Activated CD4-positive, alpha-beta T cell treated with anti-CD3 and anti-CD28 coated beads, Interleukin-2, amount 10 ng/mL, durations not matched to agents 24 days and 14 days (primary cell): ENCODE measurements at regions not wholly inside any gene's neighbourhood (a gene's known extent, or its start where the extent isn't known, plus 50 kb on each side); places are given as distances from the start of the nearest gene placed in this dataset.
A peak's percentile ranks its signal among the peaks of the same experiment; 100 is the strongest.

Source experiments
- DNase-seq: peaks from one replicate; pipeline ENCODE4 v3.0.0; 2022
- H3K27ac Mint-ChIP-seq: one replicate; pipeline ENCODE4 v1.8.0; 2022; ENCODE audit warnings: mild to moderate bottlenecking, mixed read lengths
- H3K27me3 Mint-ChIP-seq: one replicate; pipeline ENCODE4 v1.8.0; 2022; ENCODE audit warnings: mixed read lengths
- H3K36me3 Mint-ChIP-seq: one replicate; pipeline ENCODE4 v1.8.0; 2022; ENCODE audit warnings: low read depth, mild to moderate bottlenecking, mixed read lengths
- H3K4me1 Mint-ChIP-seq: one replicate; pipeline ENCODE4 v1.8.0; 2021; ENCODE audit warnings: mixed read lengths
- H3K4me3 Mint-ChIP-seq: one replicate; pipeline ENCODE4 v1.8.0; 2022; ENCODE audit warnings: mild to moderate bottlenecking, moderate library complexity, mixed read lengths
- H3K9me3 Mint-ChIP-seq: one replicate; pipeline ENCODE4 v1.8.0; 2021; ENCODE audit warnings: mixed read lengths
- intact Hi-C: fragments of 100-400 bp; cut with micrococcal nuclease; formaldehyde crosslinking; loops from one replicate; pipeline ENCODE4 v1.15.1; 2023

GRCh38 chr10:111558211-111558610 lies 481.4 kb downstream of the ADRA2A start:
- H3K27ac Mint-ChIP-seq, result no peak overlapping the region
- no peaks in the 10 kb centered on the region for H3K36me3 Mint-ChIP-seq
- no peak overlapping the region for H3K4me3 Mint-ChIP-seq
- intact Hi-C loops, result no loop called here
- H3K27me3 Mint-ChIP-seq, result peaks cover 2% of the 10 kb centered on the region
- no peaks in the 10 kb centered on the region for H3K9me3 Mint-ChIP-seq
- no peak for DNase-seq
- H3K4me1 Mint-ChIP-seq, result no peaks in the 10 kb centered on the region

DNA sequence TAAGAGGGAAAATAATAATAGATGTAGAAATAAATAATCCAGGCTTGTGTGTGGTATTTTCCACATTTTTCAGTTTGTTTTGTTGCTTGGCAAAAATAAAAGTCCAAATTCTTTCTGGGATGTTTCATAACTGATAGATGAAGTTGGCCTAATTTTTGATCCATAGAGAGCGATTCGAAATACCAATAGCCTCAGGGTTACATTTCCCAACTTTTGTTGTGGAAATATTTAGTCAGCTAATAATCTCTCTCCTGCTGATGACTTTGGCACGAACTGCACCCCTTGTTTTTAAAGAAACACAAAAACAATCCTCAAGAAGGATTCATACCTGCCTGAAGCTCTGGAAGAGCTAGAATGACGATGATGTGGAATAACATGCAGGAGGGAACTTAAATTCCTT lies 483.2 kb downstream of the ADRA2A start:
- no peak for DNase-seq
- intact Hi-C loops, result no loop called here
- Mint-ChIP-seq H3K4me3 (no peak overlapping the region), H3K27ac (no peak overlapping the region), H3K9me3 (no peaks in the 10 kb centered on the region), H3K4me1 (no peaks in the 10 kb centered on the region), H3K36me3 (no peaks in the 10 kb centered on the region), H3K27me3 (peaks cover 2% of the 10 kb centered on the region)

DNA sequence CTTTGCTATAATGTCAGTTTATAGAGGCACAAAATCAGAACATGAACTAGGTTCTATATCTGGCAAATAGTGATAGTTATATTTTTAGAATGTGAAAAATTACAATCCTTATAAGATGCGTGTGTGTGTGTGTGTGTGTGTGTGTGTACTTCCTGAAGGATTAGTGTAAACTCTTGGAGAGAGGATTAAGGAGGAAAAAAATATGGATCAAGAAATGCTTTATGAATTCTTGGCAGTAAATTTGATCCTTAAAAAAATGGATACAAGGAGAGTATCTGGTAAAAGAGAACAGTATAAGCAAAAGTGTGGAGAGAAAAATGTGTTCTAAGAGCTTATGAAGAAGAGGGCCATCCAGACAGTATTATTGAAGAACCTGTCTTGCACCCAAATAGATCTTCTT lies 484.3 kb downstream of the ADRA2A start:
- no peaks in the 10 kb centered on the region for H3K36me3 Mint-ChIP-seq
- intact Hi-C loops, result no loop called here

DNA sequence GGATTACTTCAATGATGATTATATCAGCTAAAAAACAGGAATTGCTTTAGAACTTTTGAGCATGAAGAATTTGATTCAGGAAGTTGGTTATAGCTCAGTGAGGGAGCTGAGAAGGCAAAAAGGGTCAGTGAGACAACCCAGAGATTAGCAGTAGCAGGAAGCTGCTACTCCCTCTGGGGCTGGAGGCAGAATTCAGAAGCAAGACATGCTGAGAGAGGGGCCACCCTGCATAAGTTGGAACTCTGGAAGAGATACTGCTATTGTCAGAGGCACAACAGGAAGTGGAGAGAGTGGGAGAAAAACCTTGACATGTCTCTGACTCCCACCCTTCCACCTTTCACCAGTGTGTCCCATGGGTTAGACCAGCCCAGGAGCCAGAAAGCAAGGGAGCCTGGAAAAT lies 488.7 kb downstream of the ADRA2A start:
- no peaks in the 10 kb centered on the region for H3K9me3 Mint-ChIP-seq
- intact Hi-C loops, result no loop called here
- H3K27ac Mint-ChIP-seq, result no peak overlapping the region
- H3K36me3 Mint-ChIP-seq, result no peaks in the 10 kb centered on the region
- H3K27me3 Mint-ChIP-seq, result peaks cover 2% of the 10 kb centered on the region
- H3K4me3 Mint-ChIP-seq, result no peak overlapping the region
- H3K4me1 Mint-ChIP-seq, result no peaks in the 10 kb centered on the region
- DNase-seq, result no peak

More for the DNA sequence above, 484.3 kb downstream of the ADRA2A start:
- Mint-ChIP-seq H3K9me3 (no peaks in the 10 kb centered on the region), H3K4me1 (no peaks in the 10 kb centered on the region), H3K27me3 (peaks cover 2% of the 10 kb centered on the region), H3K27ac (no peak overlapping the region), H3K4me3 (no peak overlapping the region)
- DNase-seq, result no peak

DNA sequence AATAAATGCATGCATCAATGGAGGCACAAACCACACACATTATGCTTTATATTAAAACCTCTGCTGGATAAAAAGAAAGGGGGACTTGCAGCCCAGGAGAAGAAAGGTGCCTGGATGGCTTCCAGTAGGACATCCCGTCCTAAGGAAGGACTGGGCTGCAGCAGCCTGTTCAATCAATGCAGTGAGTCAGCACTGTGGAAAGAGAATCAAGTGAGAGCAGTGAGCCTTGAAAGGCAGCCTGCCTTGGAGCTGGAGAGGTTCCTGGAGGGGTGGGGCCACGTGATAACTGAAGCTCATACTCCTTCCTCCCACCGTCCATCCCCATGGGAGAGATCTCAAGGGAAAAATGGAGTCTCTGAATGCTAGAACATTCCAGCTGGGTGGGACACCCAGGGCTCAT lies 501.2 kb downstream of the ADRA2A start:
- DNase-seq, result no peak
- no peak overlapping the region for H3K27ac Mint-ChIP-seq
- H3K27me3 Mint-ChIP-seq, result no peaks in the 10 kb centered on the region
- peaks cover 3% of the 10 kb centered on the region for H3K9me3 Mint-ChIP-seq
- intact Hi-C loops, result no loop called here
- no peaks in the 10 kb centered on the region for H3K36me3 Mint-ChIP-seq
- H3K4me1 Mint-ChIP-seq, result no peaks in the 10 kb centered on the region
- H3K4me3 Mint-ChIP-seq, result no peak overlapping the region

- intact Hi-C loops, result no loop called here
- H3K4me1 Mint-ChIP-seq, result no peaks in the 10 kb centered on the region
- H3K9me3 Mint-ChIP-seq, result peaks cover 3% of the 10 kb centered on the region
- DNase-seq, result no peak
- no peak overlapping the region for H3K4me3 Mint-ChIP-seq
- H3K36me3 Mint-ChIP-seq, result no peaks in the 10 kb centered on the region
- no peaks in the 10 kb centered on the region for H3K27me3 Mint-ChIP-seq
- H3K27ac Mint-ChIP-seq, result no peak overlapping the region
Measured at GRCh38 chr10:111579473-111579872, 502.6 kb downstream of the ADRA2A start.

DNA sequence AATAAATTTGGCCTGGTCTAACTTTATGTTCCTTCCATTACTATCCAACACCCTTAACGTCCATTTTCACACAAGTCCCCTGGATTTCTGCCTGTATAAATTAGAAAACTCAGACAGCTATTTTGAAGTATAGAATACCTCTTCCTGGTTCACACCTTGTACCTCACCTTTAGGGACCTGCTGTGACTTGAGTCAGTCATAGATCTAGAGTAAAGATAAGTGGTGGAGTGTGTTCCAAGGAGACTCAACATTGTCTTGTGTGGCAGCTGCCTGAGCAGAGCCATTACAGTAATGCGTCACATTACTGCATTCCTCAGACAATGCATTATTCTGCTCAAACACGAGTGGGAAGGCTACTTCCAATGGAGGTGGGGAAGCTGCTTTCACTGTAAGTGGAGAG lies 513.9 kb downstream of the ADRA2A start:
- DNase-seq, result no peak
- H3K4me1 Mint-ChIP-seq, result no peaks in the 10 kb centered on the region
- no peaks in the 10 kb centered on the region for H3K36me3 Mint-ChIP-seq
- H3K9me3 Mint-ChIP-seq, result peaks cover 3% of the 10 kb centered on the region
- no peaks in the 10 kb centered on the region for H3K27me3 Mint-ChIP-seq
- intact Hi-C loops, result loop anchor here (10.0 kb wide), 1 partner anchor 976 kb away; no protein-coding TSS in a partner anchor
- H3K4me3 Mint-ChIP-seq, result no peak overlapping the region
- H3K27ac Mint-ChIP-seq, result no peak overlapping the region

DNA sequence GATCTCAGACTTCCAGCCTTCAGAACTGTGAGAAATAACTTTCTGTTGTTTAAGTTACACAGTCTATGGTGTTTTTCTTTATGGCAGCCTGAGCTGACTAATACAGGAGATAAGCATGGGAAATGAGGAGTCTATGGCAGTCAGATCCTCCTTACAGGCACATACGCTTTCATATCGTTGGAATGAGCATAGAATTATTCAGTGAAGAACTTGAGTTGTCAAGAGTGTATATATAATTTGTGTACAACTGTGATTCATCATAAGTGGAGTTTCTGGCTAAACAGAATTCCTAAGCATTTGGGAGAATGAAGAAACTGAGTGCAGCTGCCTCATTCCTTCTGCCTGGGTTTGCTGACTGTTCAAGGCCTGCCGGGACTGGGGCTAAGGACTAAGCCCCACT lies 516.7 kb downstream of the ADRA2A start:
- Mint-ChIP-seq H3K36me3 (no peaks in the 10 kb centered on the region), H3K4me3 (no peak overlapping the region)

DNA sequence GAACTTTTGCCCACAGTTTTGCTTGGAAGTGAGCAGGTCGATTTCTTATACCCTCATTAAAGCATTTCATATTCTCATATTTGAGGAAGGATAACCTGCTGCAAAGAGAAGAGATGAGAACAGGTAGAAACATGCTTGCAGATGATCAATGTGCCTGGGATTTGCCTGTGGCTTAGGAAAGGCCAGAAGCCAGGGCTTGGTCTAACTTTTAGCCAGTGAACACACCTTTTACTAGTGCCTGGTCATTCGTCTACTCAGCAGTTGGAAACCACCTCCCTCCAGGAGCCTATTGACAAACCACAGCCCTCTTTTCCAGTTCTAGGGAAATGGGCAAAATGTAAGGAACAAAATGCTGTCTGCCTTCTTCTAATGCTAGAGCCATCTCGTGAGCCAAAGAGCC lies 518.3 kb downstream of the ADRA2A start:
- Mint-ChIP-seq H3K27ac (no peak overlapping the region), H3K36me3 (no peaks in the 10 kb centered on the region), H3K4me3 (no peak overlapping the region), H3K4me1 (no peaks in the 10 kb centered on the region), H3K27me3 (no peaks in the 10 kb centered on the region), H3K9me3 (peaks cover 3% of the 10 kb centered on the region)
- intact Hi-C loops, result loop anchor here (5.0 to 10.0 kb wide), 2 partner anchors 848 to 980 kb away; no protein-coding TSS in a partner anchor
- no peak for DNase-seq

More for the DNA sequence above, 516.7 kb downstream of the ADRA2A start:
- Mint-ChIP-seq H3K27me3 (no peaks in the 10 kb centered on the region), H3K27ac (no peak overlapping the region), H3K4me1 (no peaks in the 10 kb centered on the region), H3K9me3 (peaks cover 3% of the 10 kb centered on the region)
- no peak for DNase-seq
- intact Hi-C loops, result loop anchor here (10.0 kb wide), 1 partner anchor 979 kb away; no protein-coding TSS in a partner anchor

- H3K27me3 Mint-ChIP-seq, result no peaks in the 10 kb centered on the region
- DNase-seq, result peak; percentile 81
- no peaks in the 10 kb centered on the region for H3K4me1 Mint-ChIP-seq
- H3K36me3 Mint-ChIP-seq, result no peaks in the 10 kb centered on the region
- no peak overlapping the region for H3K27ac Mint-ChIP-seq
- H3K4me3 Mint-ChIP-seq, result no peak overlapping the region
- H3K9me3 Mint-ChIP-seq, result no peaks in the 10 kb centered on the region
- intact Hi-C loops, result loop anchor here (5.0 to 10.0 kb wide), 2 partner anchors 851 to 984 kb away; no protein-coding TSS in a partner anchor
Measured at GRCh38 chr10:111598433-111599059, 521.7 kb downstream of the ADRA2A start.

GRCh38 chr10:111599943-111600342 lies 523.1 kb downstream of the ADRA2A start:
- no peaks in the 10 kb centered on the region for H3K4me1 Mint-ChIP-seq
- no peak for DNase-seq
- H3K4me3 Mint-ChIP-seq, result no peak overlapping the region
- intact Hi-C loops, result loop anchor here (5.0 to 10.0 kb wide), 2 partner anchors 853 to 985 kb away; no protein-coding TSS in a partner anchor
- no peaks in the 10 kb centered on the region for H3K36me3 Mint-ChIP-seq
- H3K9me3 Mint-ChIP-seq, result no peaks in the 10 kb centered on the region
- no peaks in the 10 kb centered on the region for H3K27me3 Mint-ChIP-seq
- no peak overlapping the region for H3K27ac Mint-ChIP-seq

GRCh38 chr10:111600772-111601171 lies 523.9 kb downstream of the ADRA2A start:
- Mint-ChIP-seq H3K27ac (no peak overlapping the region), H3K27me3 (no peaks in the 10 kb centered on the region), H3K4me1 (no peaks in the 10 kb centered on the region), H3K4me3 (no peak overlapping the region), H3K9me3 (no peaks in the 10 kb centered on the region), H3K36me3 (no peaks in the 10 kb centered on the region)
- no peak for DNase-seq
- intact Hi-C loops, result no loop called here

DNA sequence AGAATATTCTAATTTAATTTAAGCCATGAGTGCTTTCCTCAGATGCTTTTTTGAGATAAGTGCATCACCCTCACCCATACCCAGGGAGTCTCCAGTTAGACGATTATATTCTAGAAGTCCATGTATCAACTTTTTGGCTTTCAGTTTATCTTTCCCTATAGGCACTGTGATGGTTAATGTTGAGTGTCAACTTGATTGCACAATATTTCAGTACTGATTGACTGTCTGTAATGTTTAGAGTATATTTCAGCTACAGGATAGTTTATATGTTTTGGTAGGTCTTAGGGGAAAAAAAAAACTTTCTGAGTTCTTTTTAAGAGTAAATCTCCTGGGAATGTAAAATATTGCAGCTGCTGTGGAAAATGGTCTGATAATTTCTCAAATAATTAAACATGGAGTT lies 535.4 kb downstream of the ADRA2A start:
- DNase-seq, result no peak
- H3K4me3 Mint-ChIP-seq, result no peak overlapping the region
- H3K27ac Mint-ChIP-seq, result no peak overlapping the region
- H3K4me1 Mint-ChIP-seq, result no peaks in the 10 kb centered on the region
- no peaks in the 10 kb centered on the region for H3K27me3 Mint-ChIP-seq
- no peaks in the 10 kb centered on the region for H3K9me3 Mint-ChIP-seq
- intact Hi-C loops, result no loop called here
- no peaks in the 10 kb centered on the region for H3K36me3 Mint-ChIP-seq

DNA sequence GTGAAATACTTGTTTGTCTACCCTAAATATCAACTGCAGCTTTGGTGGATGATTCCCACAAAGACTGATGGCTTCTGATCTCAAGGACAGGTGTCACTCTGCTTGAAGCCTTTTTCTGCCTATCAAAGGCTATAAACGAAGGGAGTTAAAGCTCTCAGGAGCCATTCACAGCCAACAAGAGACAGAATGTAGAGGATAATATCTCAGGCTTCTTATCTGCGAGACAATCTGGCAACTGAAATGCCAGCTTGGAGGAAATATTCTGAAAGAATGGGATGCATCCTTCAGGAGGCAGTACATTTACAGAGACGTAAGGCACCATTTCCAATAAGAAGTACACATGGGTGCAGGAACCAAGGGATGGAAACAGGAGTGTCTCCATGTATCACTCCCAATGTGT lies 549.4 kb downstream of the GPAM start:
- H3K36me3 Mint-ChIP-seq, result no peaks in the 10 kb centered on the region
- intact Hi-C loops, result no loop called here
- H3K9me3 Mint-ChIP-seq, result no peaks in the 10 kb centered on the region
- H3K27ac Mint-ChIP-seq, result no peak overlapping the region
- no peaks in the 10 kb centered on the region for H3K27me3 Mint-ChIP-seq
- DNase-seq, result no peak
- no peaks in the 10 kb centered on the region for H3K4me1 Mint-ChIP-seq
- no peak overlapping the region for H3K4me3 Mint-ChIP-seq

GRCh38 chr10:111646021-111646420 lies 537.5 kb downstream of the GPAM start:
- Mint-ChIP-seq H3K4me1 (no peaks in the 10 kb centered on the region), H3K9me3 (peaks cover 11% of the 10 kb centered on the region), H3K36me3 (no peaks in the 10 kb centered on the region), H3K27ac (no peak overlapping the region), H3K4me3 (no peak overlapping the region), H3K27me3 (no peaks in the 10 kb centered on the region)
- intact Hi-C loops, result no loop called here
- DNase-seq, result no peak
